Panc1 (cell line): ENCODE measurements at regions not wholly inside any gene's neighbourhood (a gene's known extent, or its start where the extent isn't known, plus 50 kb on each side); places are given as distances from the start of the nearest gene placed in this dataset.

Experiments
- ATAC-seq: fragments of 200-7000 bp; cut with Tn5 transposase; 2 replicates; pipeline ENCODE4 v1.9.1; 2020; ENCODE audit warnings: mild to moderate bottlenecking, moderate library complexity
- BruUV-seq: library from RNA; stranded (reverse); fragments of 400-500 nt; replicated peaks from 2 replicates; lab custom pipeline; 2021; lab: Mats Ljungman, UMichigan
- CTCF ChIA-PET: fragments of 300-600 bp; sonication (Branson Sonifier 250); formaldehyde crosslinking; loops from one replicate; lab custom pipeline; 2022; ENCODE audit warnings: antibody characterized with exemption; lab: Charles Lee
- POLR2A ChIA-PET: fragments of 300-600 bp; sonication (Branson Sonifier 250); formaldehyde crosslinking; loops from one replicate; lab custom pipeline; 2022; ENCODE audit warnings: antibody characterized with exemption; lab: Charles Lee
- DNase-seq: peaks from one replicate; pipeline ENCODE4 v3.0.0-alpha.2; 2010; ENCODE audit warnings: low read depth, low spot score
- H3K27ac ChIP-seq: 2 replicates; pipeline ENCODE4 v1.5.1; 2011; ENCODE audit warnings: mild to moderate bottlenecking, low read length, inconsistent platforms
- H3K27me3 ChIP-seq: fragments of 200-500 bp; sonication (Bioruptor generic); 2 replicates; pipeline ENCODE4 v1.6.0; 2014; ENCODE audit warnings: low read length, inconsistent platforms; ENCODE audit not compliant: control insufficient read depth, insufficient read depth
- H3K36me3 ChIP-seq: fragments of 200-500 bp; sonication (Bioruptor generic); 2 replicates; pipeline ENCODE4 v1.5.1; 2014; ENCODE audit warnings: inconsistent platforms, mild to moderate bottlenecking, low read length, moderate library complexity; ENCODE audit not compliant: control insufficient read depth, insufficient read depth
- H3K4me1 ChIP-seq: 2 replicates; pipeline ENCODE4 v1.5.1; 2011; ENCODE audit warnings: inconsistent platforms, mild to moderate bottlenecking, low read length, moderate library complexity; ENCODE audit not compliant: control insufficient read depth, insufficient read depth
- H3K4me3 ChIP-seq, 2 experiments: 2 replicates each; pipeline ENCODE4 v1.5.1; 2011 to 2012; ENCODE audit warnings: low read depth in 2 of 2, low read length in 2 of 2, mild to moderate bottlenecking in 2 of 2, inconsistent platforms in 1 of 2, moderate library complexity in 1 of 2
- H3K9me3 ChIP-seq: fragments of 200-500 bp; sonication (Bioruptor generic); 2 replicates; pipeline ENCODE4 v1.5.1; 2014; ENCODE audit warnings: low read depth, mild to moderate bottlenecking, inconsistent platforms, low read length, moderate library complexity; ENCODE audit not compliant: control insufficient read depth, insufficient read depth
- CTCF ChIP-seq: fragments of 450-650 bp; IDR thresholded peaks from 2 replicates; pipeline ENCODE4 v1.5.1; 2017; ENCODE audit warnings: mild to moderate bottlenecking
- POLR2AphosphoS5 ChIP-seq: IDR thresholded peaks from 2 replicates; pipeline ENCODE4 v1.6.1; 2012; ENCODE audit warnings: mild to moderate bottlenecking, low read depth, low read length, moderate library complexity
- SIN3A ChIP-seq: IDR thresholded peaks from 2 replicates; pipeline ENCODE4 v1.6.1; 2012; ENCODE audit warnings: low read depth, mild to moderate bottlenecking, low read length, moderate library complexity, borderline replicate concordance; ENCODE audit not compliant: insufficient read depth
- TCF7L2 ChIP-seq: IDR thresholded peaks from 2 replicates; pipeline ENCODE4 v1.6.1; 2011; ENCODE audit warnings: mild to moderate bottlenecking, low read depth, low read length, inconsistent platforms
- in situ Hi-C: cut with HindIII; loops from 2 replicates; pipeline ENCODE4 v1.10.0; 2016; ENCODE audit warnings: low sequenced_read_pairs, low pct_unique_long_range_greater_than_20kb
- intact Hi-C: fragments of 100-400 bp; cut with micrococcal nuclease; formaldehyde crosslinking; loops from one replicate; pipeline ENCODE4 v1.10.0; 2022; ENCODE audit not compliant: unreplicated experiment
- TF ChIP-seq, protein P1 (sequence below), 2 experiments: IDR thresholded peaks; 2 replicates each; pipeline ENCODE4 v1.6.1; 2011 to 2012; ENCODE audit warnings: low read depth in 2 of 2, control low read depth in 1 of 2, low read length in 1 of 2, mild to moderate bottlenecking in 1 of 2, moderate library complexity in 1 of 2; ENCODE audit not compliant: insufficient read depth in 1 of 2

- no peak for DNase-seq
- no peaks in the 10 kb centered on the region for H3K27me3 ChIP-seq
- H3K9me3 ChIP-seq: no peaks in the 10 kb centered on the region
- H3K4me1 ChIP-seq: no peaks in the 10 kb centered on the region
- no peak overlapping the region for H3K4me3 ChIP-seq
- intact Hi-C loops (no loop called here), in situ Hi-C loops (no loop called here)
- H3K36me3 ChIP-seq: no peaks in the 10 kb centered on the region
- H3K27ac ChIP-seq: no peak overlapping the region
- no TSS peak for BruUV-seq
- TF ChIP-seq POLR2AphosphoS5: no peak
- no peak for TF ChIP-seq CTCF
- no peak for TF ChIP-seq TCF7L2
- TF ChIP-seq SIN3A: no peak
- TF ChIP-seq, protein P1, sequence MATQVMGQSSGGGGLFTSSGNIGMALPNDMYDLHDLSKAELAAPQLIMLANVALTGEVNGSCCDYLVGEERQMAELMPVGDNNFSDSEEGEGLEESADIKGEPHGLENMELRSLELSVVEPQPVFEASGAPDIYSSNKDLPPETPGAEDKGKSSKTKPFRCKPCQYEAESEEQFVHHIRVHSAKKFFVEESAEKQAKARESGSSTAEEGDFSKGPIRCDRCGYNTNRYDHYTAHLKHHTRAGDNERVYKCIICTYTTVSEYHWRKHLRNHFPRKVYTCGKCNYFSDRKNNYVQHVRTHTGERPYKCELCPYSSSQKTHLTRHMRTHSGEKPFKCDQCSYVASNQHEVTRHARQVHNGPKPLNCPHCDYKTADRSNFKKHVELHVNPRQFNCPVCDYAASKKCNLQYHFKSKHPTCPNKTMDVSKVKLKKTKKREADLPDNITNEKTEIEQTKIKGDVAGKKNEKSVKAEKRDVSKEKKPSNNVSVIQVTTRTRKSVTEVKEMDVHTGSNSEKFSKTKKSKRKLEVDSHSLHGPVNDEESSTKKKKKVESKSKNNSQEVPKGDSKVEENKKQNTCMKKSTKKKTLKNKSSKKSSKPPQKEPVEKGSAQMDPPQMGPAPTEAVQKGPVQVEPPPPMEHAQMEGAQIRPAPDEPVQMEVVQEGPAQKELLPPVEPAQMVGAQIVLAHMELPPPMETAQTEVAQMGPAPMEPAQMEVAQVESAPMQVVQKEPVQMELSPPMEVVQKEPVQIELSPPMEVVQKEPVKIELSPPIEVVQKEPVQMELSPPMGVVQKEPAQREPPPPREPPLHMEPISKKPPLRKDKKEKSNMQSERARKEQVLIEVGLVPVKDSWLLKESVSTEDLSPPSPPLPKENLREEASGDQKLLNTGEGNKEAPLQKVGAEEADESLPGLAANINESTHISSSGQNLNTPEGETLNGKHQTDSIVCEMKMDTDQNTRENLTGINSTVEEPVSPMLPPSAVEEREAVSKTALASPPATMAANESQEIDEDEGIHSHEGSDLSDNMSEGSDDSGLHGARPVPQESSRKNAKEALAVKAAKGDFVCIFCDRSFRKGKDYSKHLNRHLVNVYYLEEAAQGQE (IDR thresholded peaks at IDR 0.05; ENCODE audit: insufficient read depth in 1 of 2, low read depth in 2 of 2, low read length in 1 of 2): no peak
- ATAC-seq: no peak
- CTCF ChIA-PET: no interaction called here
- POLR2A ChIA-PET: no interaction called here
Observed at GRCh38 chr5:161134956-161135355, 282.9 kb upstream of the ATP10B start.

- no peak for TF ChIP-seq TCF7L2
- TF ChIP-seq, protein P1 (IDR thresholded peaks at IDR 0.05; ENCODE audit: insufficient read depth in 1 of 2, low read depth in 2 of 2, low read length in 1 of 2): no peak
- TF ChIP-seq SIN3A: no peak
- TF ChIP-seq POLR2AphosphoS5: no peak
- no peak for TF ChIP-seq CTCF
Observed at GRCh38 chr5:161134083-161134482, 282.1 kb upstream of the ATP10B start.

More at GRCh38 chr5:161134083-161134482, 282.1 kb upstream of the ATP10B start:
- no peak for ATAC-seq
- no peak for DNase-seq
- intact Hi-C loops (no loop called here), in situ Hi-C loops (no loop called here)
- ChIA-PET CTCF (no interaction called here), POLR2A (no interaction called here)
- no peak overlapping the region for H3K4me3 ChIP-seq
- BruUV-seq: no TSS peak
- H3K36me3 ChIP-seq: no peaks in the 10 kb centered on the region
- H3K4me1 ChIP-seq: no peaks in the 10 kb centered on the region
- H3K27me3 ChIP-seq: no peaks in the 10 kb centered on the region
- H3K9me3 ChIP-seq: no peaks in the 10 kb centered on the region
- H3K27ac ChIP-seq: no peak overlapping the region
